ENCODE measurements at regions not wholly inside any gene's neighbourhood (a gene's known extent, or its start where the extent isn't known, plus 50 kb on each side); places are given as distances from the start of the nearest gene placed in this dataset.

DNA sequence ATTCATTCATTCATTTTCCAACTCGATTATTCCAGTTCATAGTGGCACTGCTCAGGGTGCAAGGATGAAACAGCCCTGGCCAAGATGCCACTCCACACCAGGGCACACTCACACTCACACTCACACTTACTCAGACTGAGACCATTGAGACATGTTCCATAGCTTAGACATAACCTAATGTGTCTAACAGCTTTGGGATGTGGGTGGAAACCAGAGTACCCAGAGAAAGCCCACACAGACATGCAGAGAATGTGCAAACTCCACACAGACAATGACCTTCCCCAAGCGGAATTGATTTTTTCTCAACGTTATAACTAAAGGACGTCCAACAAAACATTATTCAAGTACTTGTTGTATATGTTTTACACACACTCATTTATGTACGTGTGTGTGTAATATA, 1363.5 kb downstream of the EFNA5 start:
- TF ChIP-seq GATA3 (IDR thresholded peaks at IDR 0.05; ENCODE audit: low read depth, low read length) (no peak), GATA2 (IDR thresholded peaks at IDR 0.05; ENCODE audit: low read depth, low read length) (no peak)
